ENCODE measurements at regions not wholly inside any gene's neighbourhood (a gene's known extent, or its start where the extent isn't known, plus 50 kb on each side); places are given as distances from the start of the nearest gene placed in this dataset.

- no peak overlapping the region for H3K4me3 Mint-ChIP-seq
- no peak overlapping the region for H3K27ac Mint-ChIP-seq
- peaks cover 6 to 29% (median 10%) of the 10 kb centered on the region in 5 donors for H3K27me3 Mint-ChIP-seq
- H3K9me3 Mint-ChIP-seq: no peaks in the 10 kb centered on the region
- POLR2A ChIA-PET: no interaction called here
- DNase-seq (no peak), ATAC-seq (no peak)
- peaks cover 0 to 6% (median 2%) of the 10 kb centered on the region in 4 donors for H3K4me1 Mint-ChIP-seq
- no peaks in the 10 kb centered on the region for H3K36me3 Mint-ChIP-seq
Observed at GRCh38 chr3:102672305-102672704, 237.5 kb downstream of the ZPLD1 start.

GRCh38 chr3:102673271-102674115, 238.7 kb downstream of the ZPLD1 start:
- H3K27ac Mint-ChIP-seq: no peak overlapping the region
- peaks cover 6 to 17% (median 10%) of the 10 kb centered on the region in 5 donors for H3K27me3 Mint-ChIP-seq
- peak overlapping the region in 1 of 10 donors; percentile 34 for H3K4me3 Mint-ChIP-seq
- no peaks in the 10 kb centered on the region for H3K9me3 Mint-ChIP-seq
- peak in 1 of 2 donors; percentile 43 for ATAC-seq
- POLR2A ChIA-PET: no interaction called here
- H3K36me3 Mint-ChIP-seq: no peaks in the 10 kb centered on the region
- H3K4me1 Mint-ChIP-seq: peaks cover 0 to 6% (median 2%) of the 10 kb centered on the region in 4 donors
- DNase-seq: peak; percentile 5 to 63 (median 46)

GRCh38 chr3:102674284-102674683, 239.5 kb downstream of the ZPLD1 start:
- Mint-ChIP-seq H3K9me3 (no peaks in the 10 kb centered on the region), H3K27ac (no peak overlapping the region), H3K4me3 (no peak overlapping the region), H3K36me3 (no peaks in the 10 kb centered on the region), H3K27me3 (peaks cover 7 to 16% (median 10%) of the 10 kb centered on the region in 5 donors), H3K4me1 (peaks cover 0 to 6% (median 2%) of the 10 kb centered on the region in 4 donors)
- no peak for ATAC-seq
- POLR2A ChIA-PET: no interaction called here
- DNase-seq: no peak

DNA sequence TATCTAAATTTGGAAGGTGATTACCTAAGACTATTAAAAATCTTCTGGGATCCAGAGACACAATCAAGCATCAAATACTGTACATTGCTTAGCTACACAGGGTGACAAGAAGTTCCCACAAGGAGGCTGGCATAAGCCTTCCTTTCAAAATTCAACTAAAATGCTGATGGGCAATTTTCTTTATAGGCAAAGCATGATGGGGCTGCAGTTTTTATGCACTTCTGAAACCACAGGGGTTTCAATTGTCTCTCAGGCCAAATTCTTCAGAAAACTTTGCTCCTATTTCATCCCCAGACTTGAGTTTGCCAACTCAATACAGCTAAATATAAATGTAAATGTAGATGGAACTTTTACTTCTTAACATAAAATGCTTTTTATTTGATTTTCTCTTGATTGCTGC, 241.6 kb downstream of the ZPLD1 start:
- ATAC-seq (no peak), DNase-seq (no peak)
- Mint-ChIP-seq H3K27me3 (peaks cover 7 to 22% (median 14%) of the 10 kb centered on the region in 5 donors), H3K4me1 (peaks cover 0 to 6% (median 2%) of the 10 kb centered on the region in 4 donors), H3K4me3 (no peak overlapping the region), H3K36me3 (no peaks in the 10 kb centered on the region), H3K27ac (no peak overlapping the region), H3K9me3 (no peaks in the 10 kb centered on the region)
- POLR2A ChIA-PET: no interaction called here

DNA sequence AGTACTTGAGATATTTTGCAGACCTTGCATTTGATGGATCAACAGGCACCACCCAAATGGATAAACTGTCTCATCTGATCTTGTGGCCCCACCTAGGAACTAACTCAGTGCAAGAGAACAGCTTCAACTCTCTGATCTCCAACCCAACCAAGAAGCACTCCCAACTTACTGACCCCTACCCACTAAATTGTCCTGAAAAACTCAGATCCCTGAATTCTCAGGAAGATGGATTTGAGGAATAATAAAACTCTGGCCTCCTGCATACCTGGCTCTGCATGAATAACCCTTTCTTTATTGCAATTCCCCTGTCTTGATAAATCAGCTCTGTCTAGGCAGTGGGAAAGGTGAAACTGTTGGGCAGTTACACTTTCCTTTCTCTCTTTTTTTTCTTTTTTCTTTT, 247.9 kb downstream of the ZPLD1 start:
- no peaks in the 10 kb centered on the region for H3K36me3 Mint-ChIP-seq
- H3K4me3 Mint-ChIP-seq: no peak overlapping the region
- POLR2A ChIA-PET: no interaction called here
- DNase-seq (no peak), ATAC-seq (no peak)
- H3K27me3 Mint-ChIP-seq: peaks cover 11 to 49% (median 27%) of the 10 kb centered on the region in 5 donors
- H3K4me1 Mint-ChIP-seq: no peaks in the 10 kb centered on the region
- H3K27ac Mint-ChIP-seq: no peak overlapping the region
- H3K9me3 Mint-ChIP-seq: no peaks in the 10 kb centered on the region

DNA sequence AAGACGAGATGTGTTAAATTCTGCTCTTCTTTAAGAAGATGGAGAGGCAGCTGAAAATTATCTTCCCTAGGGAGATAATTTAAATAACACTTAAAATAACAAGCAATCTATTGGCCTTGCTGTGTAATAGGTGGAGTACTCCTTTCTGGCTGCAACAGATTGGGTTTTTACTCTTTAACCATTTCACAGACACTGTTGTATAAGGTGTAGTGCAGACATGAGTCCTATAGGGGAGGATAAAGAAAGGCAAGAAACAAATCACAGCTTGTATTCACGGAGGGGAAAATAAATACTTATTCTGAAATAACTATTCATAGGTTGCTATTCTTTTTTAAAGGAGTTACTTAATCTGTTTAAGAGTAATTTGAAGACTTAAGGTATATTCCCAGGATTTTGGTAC, 252.0 kb downstream of the ZPLD1 start:
- no peak overlapping the region for H3K4me3 Mint-ChIP-seq
- DNase-seq (no peak), ATAC-seq (no peak)
- H3K27me3 Mint-ChIP-seq: peaks cover 8 to 43% (median 18%) of the 10 kb centered on the region in 5 donors
- POLR2A ChIA-PET: no interaction called here
- no peaks in the 10 kb centered on the region for H3K9me3 Mint-ChIP-seq
- no peaks in the 10 kb centered on the region for H3K4me1 Mint-ChIP-seq
- H3K36me3 Mint-ChIP-seq: no peaks in the 10 kb centered on the region
- no peak overlapping the region for H3K27ac Mint-ChIP-seq

DNA sequence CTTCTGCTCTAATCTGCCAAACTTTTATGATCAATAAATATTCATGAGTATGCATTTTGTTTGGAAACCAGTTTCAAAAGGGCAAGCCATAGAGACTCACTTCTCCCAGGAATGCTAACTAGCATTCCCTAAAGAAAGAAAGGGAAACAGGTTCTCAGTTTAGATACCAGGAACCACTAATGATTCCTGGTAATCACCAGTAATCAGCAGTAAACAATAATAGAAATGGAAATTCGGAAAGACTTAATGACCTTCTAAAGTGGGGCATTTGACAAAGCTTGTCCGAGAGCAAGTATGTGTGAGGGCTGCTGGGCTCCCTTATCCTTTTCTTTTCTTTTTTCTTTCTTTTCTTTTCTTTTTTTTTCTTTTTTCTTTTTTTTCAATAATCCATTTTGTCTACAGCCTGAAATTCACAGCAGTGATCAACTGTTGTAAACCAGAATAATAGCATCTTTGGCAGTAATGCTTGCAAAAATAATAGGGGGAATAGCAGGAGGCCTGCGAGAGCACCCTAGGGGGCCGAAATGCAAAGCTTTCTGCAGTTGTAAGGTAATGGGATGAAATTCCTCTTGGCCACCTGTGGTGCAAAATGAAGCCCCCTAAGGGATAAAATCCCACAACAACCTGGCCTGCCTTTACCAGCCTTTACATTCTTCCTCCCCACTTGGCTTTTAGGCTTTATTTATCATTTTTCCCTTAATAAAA, 253.2 kb downstream of the ZPLD1 start:
- H3K9me3 Mint-ChIP-seq: no peaks in the 10 kb centered on the region

GRCh38 chr3:102688556-102688930, 253.7 kb downstream of the ZPLD1 start:
- POLR2A ChIA-PET: no interaction called here
- Mint-ChIP-seq H3K9me3 (no peaks in the 10 kb centered on the region), H3K27me3 (peaks cover under 1 to 46% (median 15%) of the 10 kb centered on the region in 5 donors)

More for the DNA sequence above, 253.2 kb downstream of the ZPLD1 start:
- Mint-ChIP-seq H3K36me3 (no peaks in the 10 kb centered on the region), H3K27ac (no peak overlapping the region), H3K4me1 (no peaks in the 10 kb centered on the region), H3K4me3 (no peak overlapping the region), H3K27me3 (peaks cover 1 to 45% (median 14%) of the 10 kb centered on the region in 5 donors)
- ATAC-seq (no peak), DNase-seq (no peak)
- POLR2A ChIA-PET: no interaction called here

GRCh38 chr3:102691507-102691906, 256.7 kb downstream of the ZPLD1 start:
- Mint-ChIP-seq H3K27me3 (peaks cover 5 to 34% (median 10%) of the 10 kb centered on the region in 5 donors), H3K4me3 (no peak overlapping the region), H3K27ac (no peak overlapping the region), H3K9me3 (peaks cover 0 to 3% (median 0%) of the 10 kb centered on the region in 9 donors), H3K4me1 (no peaks in the 10 kb centered on the region), H3K36me3 (no peaks in the 10 kb centered on the region)
- DNase-seq (no peak), ATAC-seq (no peak)
- POLR2A ChIA-PET: no interaction called here

More at GRCh38 chr3:102688556-102688930, 253.7 kb downstream of the ZPLD1 start:
- DNase-seq (no peak), ATAC-seq (no peak)
- Mint-ChIP-seq H3K4me1 (no peaks in the 10 kb centered on the region), H3K27ac (no peak overlapping the region), H3K36me3 (no peaks in the 10 kb centered on the region), H3K4me3 (no peak overlapping the region)

DNA sequence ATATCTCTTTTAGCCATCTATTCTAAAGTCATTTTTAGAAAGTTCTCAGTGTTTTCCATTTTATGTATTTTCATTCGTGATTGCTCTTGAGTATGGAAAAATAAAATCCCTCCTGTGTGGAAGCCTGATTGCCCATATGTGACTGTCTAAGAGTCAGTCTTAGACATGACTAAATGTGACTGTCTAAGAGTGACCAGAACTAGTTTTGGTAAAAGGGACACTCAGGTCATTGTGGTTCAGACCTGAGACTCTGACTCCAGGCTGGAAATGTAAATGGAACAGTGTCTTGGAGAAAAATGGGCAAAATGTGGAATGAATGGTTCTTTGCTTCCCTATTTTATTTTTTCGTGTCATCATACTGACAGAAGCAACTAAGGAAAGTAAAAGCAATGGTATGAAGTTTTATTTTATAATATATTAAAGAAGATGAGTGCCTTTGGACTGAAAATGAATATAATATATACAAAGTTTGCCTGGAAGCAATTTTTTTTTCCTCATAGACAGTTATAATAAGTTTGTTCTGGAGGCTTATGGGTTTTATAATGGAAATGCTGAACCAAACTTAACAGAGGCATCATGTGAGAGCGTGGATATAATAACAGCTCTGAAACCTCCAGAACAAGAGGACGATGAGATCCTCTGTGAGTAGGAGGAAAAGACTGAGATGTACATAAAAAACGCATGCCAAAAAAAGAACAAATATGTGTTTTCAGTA, 264.4 kb downstream of the ZPLD1 start:
- POLR2A ChIA-PET: no interaction called here
- Mint-ChIP-seq H3K9me3 (peaks cover 0 to 3% (median 0%) of the 10 kb centered on the region in 9 donors), H3K27me3 (peaks cover 4 to 9% (median 7%) of the 10 kb centered on the region in 5 donors), H3K36me3 (no peaks in the 10 kb centered on the region), H3K4me3 (no peak overlapping the region), H3K27ac (no peak overlapping the region), H3K4me1 (no peaks in the 10 kb centered on the region)
- no peak for ATAC-seq
- DNase-seq: no peak

GRCh38 chr3:102699819-102700140, 265.0 kb downstream of the ZPLD1 start:
- Mint-ChIP-seq H3K27me3 (peaks cover 0 to 9% (median 7%) of the 10 kb centered on the region in 5 donors), H3K4me1 (no peaks in the 10 kb centered on the region), H3K27ac (no peak overlapping the region), H3K36me3 (no peaks in the 10 kb centered on the region), H3K4me3 (no peak overlapping the region), H3K9me3 (peaks cover 0 to 3% (median 0%) of the 10 kb centered on the region in 9 donors)
- DNase-seq (no peak), ATAC-seq (no peak)
- POLR2A ChIA-PET: no interaction called here

- POLR2A ChIA-PET: no interaction called here
- DNase-seq (no peak), ATAC-seq (no peak)
- Mint-ChIP-seq H3K27ac (no peak overlapping the region), H3K36me3 (no peaks in the 10 kb centered on the region), H3K27me3 (peaks cover 0 to 20% (median 2%) of the 10 kb centered on the region in 5 donors), H3K4me3 (no peak overlapping the region), H3K4me1 (peaks cover 0 to 2% (median 0%) of the 10 kb centered on the region in 4 donors), H3K9me3 (peaks cover 0 to 2% (median 0%) of the 10 kb centered on the region in 9 donors)
Observed at GRCh38 chr3:102712896-102713295, 278.1 kb downstream of the ZPLD1 start.

- POLR2A ChIA-PET: no interaction called here
- no peak for ATAC-seq
- Mint-ChIP-seq H3K4me1 (peaks cover 0 to 2% (median 0%) of the 10 kb centered on the region in 4 donors), H3K36me3 (no peaks in the 10 kb centered on the region), H3K9me3 (peaks cover 0 to 2% (median 0%) of the 10 kb centered on the region in 9 donors), H3K27ac (no peak overlapping the region), H3K27me3 (peaks cover 0 to 20% (median 2%) of the 10 kb centered on the region in 5 donors), H3K4me3 (no peak overlapping the region)
- no peak for DNase-seq
Observed at GRCh38 chr3:102714567-102714966, 279.8 kb downstream of the ZPLD1 start.
